Keratinocyte (primary cell): ENCODE measurements at regions not wholly inside any gene's neighbourhood (a gene's known extent, or its start where the extent isn't known, plus 50 kb on each side); places are given as distances from the start of the nearest gene placed in this dataset.

Experiments
- DNase-seq: peaks from one replicate; pipeline ENCODE4 v3.0.0-alpha.2; 2011; ENCODE audit warnings: low read depth, missing footprints, low spot score
- FAIRE-seq: peaks from 2 replicates; lab custom pipeline; 2011; peaks lifted over from hg19 to GRCh38; lab: Jason Lieb, UNC
- H2AFZ ChIP-seq: 2 replicates; pipeline ENCODE4 v1.6.0; 2012; ENCODE audit warnings: low read length, control low read depth, inconsistent platforms; ENCODE audit not compliant: control insufficient read depth
- H3K27ac ChIP-seq: 2 replicates; pipeline ENCODE4 v1.5.1; 2011; ENCODE audit warnings: low read length; ENCODE audit not compliant: control insufficient read depth, insufficient read depth
- H3K27me3 ChIP-seq: 3 replicates; pipeline ENCODE4 v1.6.0; 2011; ENCODE audit warnings: low read length; ENCODE audit not compliant: control insufficient read depth, insufficient read depth; ENCODE audit errors: extremely low read depth
- H3K36me3 ChIP-seq, 2 experiments: 2 replicates in 1 of 2; 3 replicates in 1 of 2; pipeline ENCODE4 v1.5.1; 2011; ENCODE audit warnings: low read length in 2 of 2, mild to moderate bottlenecking in 1 of 2; ENCODE audit not compliant: control insufficient read depth in 2 of 2, insufficient read depth in 2 of 2; ENCODE audit errors: extremely low read depth in 1 of 2
- H3K4me1 ChIP-seq: 3 replicates; pipeline ENCODE4 v1.5.1; 2011; ENCODE audit warnings: low read length; ENCODE audit not compliant: control insufficient read depth, insufficient read depth; ENCODE audit errors: extremely low read depth
- H3K4me2 ChIP-seq: 3 replicates; pipeline ENCODE4 v1.6.0; 2011; ENCODE audit warnings: low read depth, low read length; ENCODE audit not compliant: control insufficient read depth, insufficient read depth; ENCODE audit errors: extremely low read depth
- H3K4me3 ChIP-seq, 3 experiments: fragments of 200-600 bp in 1 of 3; sonication (generic) in 1 of 3; 2 replicates in 2 of 3; 3 replicates in 1 of 3; pipeline ENCODE4 v1.5.1; 2011 to 2016; ENCODE audit warnings: low read length in 3 of 3, mild to moderate bottlenecking in 3 of 3, control low read depth in 2 of 3, inconsistent platforms in 1 of 3, low read depth in 1 of 3, mixed read lengths in 1 of 3, mixed run types in 1 of 3, moderate library complexity in 1 of 3; ENCODE audit not compliant: control insufficient read depth in 2 of 3, insufficient read depth in 2 of 3; ENCODE audit errors: extremely low read depth in 1 of 3
- H3K79me2 ChIP-seq: 2 replicates; pipeline ENCODE4 v1.6.0; 2012; ENCODE audit warnings: low read length; ENCODE audit not compliant: control insufficient read depth, insufficient read depth
- H3K9ac ChIP-seq: 3 replicates; pipeline ENCODE4 v1.6.0; 2011; ENCODE audit warnings: low read length; ENCODE audit not compliant: control insufficient read depth, insufficient read depth; ENCODE audit errors: extremely low read depth
- H3K9me1 ChIP-seq: 3 replicates; pipeline ENCODE4 v1.6.0; 2011; ENCODE audit warnings: low read length; ENCODE audit not compliant: control insufficient read depth, insufficient read depth; ENCODE audit errors: extremely low read depth
- H3K9me3 ChIP-seq: 2 replicates; pipeline ENCODE4 v1.5.1; 2012; ENCODE audit warnings: low read depth, low read length; ENCODE audit not compliant: control insufficient read depth
- H4K20me1 ChIP-seq: 3 replicates; pipeline ENCODE4 v1.6.0; 2011; ENCODE audit warnings: low read length; ENCODE audit not compliant: control insufficient read depth, insufficient read depth; ENCODE audit errors: extremely low read depth
- CTCF ChIP-seq, 3 experiments: IDR thresholded peaks in 1 of 3; conservative IDR thresholded peaks in 1 of 3; optimal IDR thresholded peaks in 1 of 3; 2 replicates in 2 of 3; 3 replicates in 1 of 3; pipeline versions ENCODE3 to v1.5.1; 2011; ENCODE audit warnings: low read length in 3 of 3, mild to moderate bottlenecking in 3 of 3, moderate library complexity in 2 of 3, control low read depth in 1 of 3, inconsistent platforms in 1 of 3; ENCODE audit not compliant: insufficient read depth in 2 of 3; ENCODE audit errors: extremely low read depth in 1 of 3
- EZH2 ChIP-seq: IDR thresholded peaks from one replicate; pipeline ENCODE4 v1.6.1; 2012; ENCODE audit warnings: inconsistent platforms, mild to moderate bottlenecking, low read length, moderate library complexity
- dilution Hi-C: fragments of 300-500 bp; cut with MboI; formaldehyde crosslinking; loops from one replicate; pipeline ENCODE4 v1.7.0; 2020; ENCODE audit warnings: low sequenced_read_pairs; ENCODE audit not compliant: extremely low pct_ligation_motif_present

GRCh38 chr1:193579323-193579722 lies 392.9 kb upstream of the B3GALT2 start:
- TF ChIP-seq CTCF (optimal IDR thresholded peaks at IDR 0.05 in 1 of 3, IDR thresholded peaks at IDR 0.05 in 1 of 3, conservative IDR thresholded peaks at IDR 0.05 in 1 of 3; ENCODE audit: extremely low read depth in 1 of 3, insufficient read depth in 2 of 3, low read length in 3 of 3) (no peak), EZH2 (no peak)
- H2AFZ ChIP-seq, result no peak overlapping the region
- FAIRE-seq (no peak), DNase-seq (no peak)
- no peaks in the 10 kb centered on the region for H3K36me3 ChIP-seq
- no peaks in the 10 kb centered on the region for H3K4me1 ChIP-seq
- H3K4me3 ChIP-seq, result no peak overlapping the region
- H3K27ac ChIP-seq, result no peak overlapping the region
- dilution Hi-C loops, result no loop called here
- H4K20me1 ChIP-seq, result no peaks in the 10 kb centered on the region
- H3K9me3 ChIP-seq, result no peaks in the 10 kb centered on the region
- no peaks in the 10 kb centered on the region for H3K9me1 ChIP-seq
- H3K27me3 ChIP-seq, result no peaks in the 10 kb centered on the region
- H3K9ac ChIP-seq, result no peak overlapping the region
- no peak overlapping the region for H3K4me2 ChIP-seq
- H3K79me2 ChIP-seq, result no peaks in the 10 kb centered on the region

GRCh38 chr1:193574913-193575312 lies 388.5 kb upstream of the B3GALT2 start:
- FAIRE-seq (no peak), DNase-seq (no peak)
- H3K27ac ChIP-seq, result no peak overlapping the region
- no peaks in the 10 kb centered on the region for H3K9me3 ChIP-seq
- dilution Hi-C loops, result no loop called here
- no peaks in the 10 kb centered on the region for H3K27me3 ChIP-seq
- no peak overlapping the region for H3K9ac ChIP-seq
- no peaks in the 10 kb centered on the region for H3K79me2 ChIP-seq
- H2AFZ ChIP-seq, result no peak overlapping the region
- H4K20me1 ChIP-seq, result no peaks in the 10 kb centered on the region
- H3K4me3 ChIP-seq, result no peak overlapping the region
- no peaks in the 10 kb centered on the region for H3K36me3 ChIP-seq
- no peak overlapping the region for H3K4me2 ChIP-seq
- H3K4me1 ChIP-seq, result no peaks in the 10 kb centered on the region
- TF ChIP-seq EZH2 (no peak), CTCF (optimal IDR thresholded peaks at IDR 0.05 in 1 of 3, IDR thresholded peaks at IDR 0.05 in 1 of 3, conservative IDR thresholded peaks at IDR 0.05 in 1 of 3; ENCODE audit: extremely low read depth in 1 of 3, insufficient read depth in 2 of 3, low read length in 3 of 3) (no peak)
- no peaks in the 10 kb centered on the region for H3K9me1 ChIP-seq
